ENCODE measurements at regions not wholly inside any gene's neighbourhood (a gene's known extent, or its start where the extent isn't known, plus 50 kb on each side); places are given as distances from the start of the nearest gene placed in this dataset.

DNA sequence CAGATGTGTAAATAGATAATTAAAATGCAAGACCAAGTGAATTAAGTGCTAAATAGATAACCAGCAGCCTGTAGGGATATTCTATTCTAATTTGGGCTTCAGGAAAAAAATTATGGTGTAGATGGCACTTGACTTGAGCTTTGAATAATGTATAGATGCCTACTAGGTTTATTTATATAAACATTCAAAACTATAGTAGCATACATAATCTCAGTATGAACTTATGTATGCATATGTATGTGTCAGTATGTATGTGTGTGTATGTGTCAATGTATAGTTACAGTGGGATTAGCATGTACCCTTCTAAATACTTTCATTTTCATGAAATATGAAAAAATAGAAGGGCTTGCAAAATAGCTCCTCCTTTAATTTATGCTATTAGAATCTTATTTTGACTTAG, 207.3 kb upstream of the PPP1R3A start:
- TF ChIP-seq POLR2AphosphoS5 (IDR thresholded peaks at IDR 0.05; ENCODE audit: low read depth, low read length) (no peak), PAX5 (IDR thresholded peaks at IDR 0.05; ENCODE audit: insufficient read depth, low read length, severe bottlenecking) (no peak), TAF1 (IDR thresholded peaks at IDR 0.05; ENCODE audit: low read depth, low read length) (no peak), POLR2A (IDR thresholded peaks at IDR 0.05; ENCODE audit: low read depth, low read length) (no peak), SPI1 (IDR thresholded peaks at IDR 0.05; ENCODE audit: low read depth, low read length) (no peak)

Measured in GM12891 (cell line).